Caco-2 (cell line): ENCODE measurements at regions not wholly inside any gene's neighbourhood (a gene's known extent, or its start where the extent isn't known, plus 50 kb on each side); places are given as distances from the start of the nearest gene placed in this dataset.

ENCODE experiments used
- BruUV-seq: library from RNA; stranded (reverse); fragments of 400-500 nt; replicated peaks from 2 replicates; lab custom pipeline; 2021; lab: Mats Ljungman, UMichigan
- CTCF ChIA-PET: fragments of 300-600 bp; sonication (Branson Sonifier 250); formaldehyde crosslinking; loops from one replicate; lab custom pipeline; 2022; ENCODE audit warnings: antibody characterized with exemption; lab: Charles Lee
- POLR2A ChIA-PET: fragments of 300-600 bp; sonication (Branson Sonifier 250); formaldehyde crosslinking; loops from one replicate; lab custom pipeline; 2022; ENCODE audit warnings: antibody characterized with exemption; lab: Charles Lee
- DNase-seq, 2 experiments: peaks; one replicate each; pipeline versions ENCODE4 v3.0.0 to v3.0.0-alpha.2; 2020 to 2022
- H3K27me3 ChIP-seq: replicated peaks from 2 replicates; pipeline ENCODE4 v1.6.0; 2011; ENCODE audit warnings: low read length; ENCODE audit not compliant: control insufficient read depth, insufficient read depth
- H3K36me3 ChIP-seq: 2 replicates; pipeline ENCODE4 v1.5.1; 2011; ENCODE audit warnings: low read length; ENCODE audit not compliant: control insufficient read depth, insufficient read depth
- H3K4me1 ChIP-seq: fragments of 250-450 bp; sonication (Bioruptor Pico); 2 replicates; pipeline ENCODE4 v1.5.1; 2020; ENCODE audit warnings: mild to moderate bottlenecking
- H3K4me3 ChIP-seq: 2 replicates; pipeline ENCODE4 v1.5.1; 2011; ENCODE audit warnings: low read depth, mild to moderate bottlenecking, control low read depth, low read length
- H3K9me3 ChIP-seq: fragments of 250-450 bp; sonication (Bioruptor Pico); 2 replicates; pipeline ENCODE4 v1.5.1; 2020; ENCODE audit warnings: mild to moderate bottlenecking, moderate library complexity
- H3K27ac Mint-ChIP-seq: one replicate; pipeline ENCODE4 v1.8.0; 2022; ENCODE audit warnings: mixed read lengths; ENCODE audit not compliant: unreplicated experiment
- H3K27me3 Mint-ChIP-seq: one replicate; pipeline ENCODE4 v1.8.0; 2022; ENCODE audit warnings: mixed read lengths; ENCODE audit not compliant: insufficient read depth, unreplicated experiment
- H3K36me3 Mint-ChIP-seq: one replicate; pipeline ENCODE4 v1.8.0; 2022; ENCODE audit warnings: mild to moderate bottlenecking, mixed read lengths; ENCODE audit not compliant: insufficient read depth, unreplicated experiment
- H3K4me1 Mint-ChIP-seq: one replicate; pipeline ENCODE4 v1.8.0; 2022; ENCODE audit warnings: low read depth, mixed read lengths; ENCODE audit not compliant: unreplicated experiment
- H3K4me3 Mint-ChIP-seq: one replicate; pipeline ENCODE4 v1.8.0; 2022; ENCODE audit warnings: mild to moderate bottlenecking, moderate library complexity, mixed read lengths; ENCODE audit not compliant: unreplicated experiment
- H3K9me3 Mint-ChIP-seq: one replicate; pipeline ENCODE4 v1.8.0; 2022; ENCODE audit warnings: mixed read lengths; ENCODE audit not compliant: unreplicated experiment
- CTCF ChIP-seq, 2 experiments: fragments of 200-600 bp in 1 of 2; IDR thresholded peaks; 1 replicate in 1 of 2; 2 replicates in 1 of 2; pipeline versions ENCODE4 v1.5.1 to v1.8.0; 2011 to 2022; ENCODE audit warnings: antibody characterized with exemption in 1 of 2, control low read depth in 1 of 2, inconsistent platforms in 1 of 2, low read depth in 1 of 2, low read length in 1 of 2, mild to moderate bottlenecking in 1 of 2, moderate library complexity in 1 of 2; ENCODE audit not compliant: insufficient read depth in 1 of 2, severe bottlenecking in 1 of 2, unreplicated experiment in 1 of 2
- intact Hi-C: fragments of 100-400 bp; cut with micrococcal nuclease; formaldehyde crosslinking; loops from one replicate; pipeline ENCODE4 v1.10.0; 2022; ENCODE audit not compliant: unreplicated experiment

GRCh38 chr20:39588148-39588757, 626.1 kb downstream of the DHX35 start:
- Mint-ChIP-seq H3K27ac (no peak overlapping the region), H3K4me3 (no peak overlapping the region), H3K9me3 (no peaks in the 10 kb centered on the region), H3K36me3 (no peaks in the 10 kb centered on the region), H3K27me3 (peaks cover 10% of the 10 kb centered on the region), H3K4me1 (no peaks in the 10 kb centered on the region)
- TF ChIP-seq CTCF (IDR thresholded peaks at IDR 0.05; ENCODE audit: insufficient read depth in 1 of 2, low read depth in 1 of 2, low read length in 1 of 2, severe bottlenecking in 1 of 2, unreplicated experiment in 1 of 2), result no peak
- H3K27me3 ChIP-seq, result no peaks in the 10 kb centered on the region
- intact Hi-C loops, result no loop called here
- POLR2A ChIA-PET, result no interaction called here
- H3K4me1 ChIP-seq, result no peaks in the 10 kb centered on the region
- H3K4me3 ChIP-seq, result no peak overlapping the region
- BruUV-seq, result no TSS peak
- H3K36me3 ChIP-seq, result no peaks in the 10 kb centered on the region
- DNase-seq, result no peak
- 0 out of 2 replicates have a peak, but pooled peaks cover 5% of the 10 kb centered on the region for H3K9me3 ChIP-seq
- CTCF ChIA-PET, result no interaction called here

GRCh38 chr20:39581034-39581433, 618.9 kb downstream of the DHX35 start:
- H3K4me3 Mint-ChIP-seq, result no peak overlapping the region
- POLR2A ChIA-PET, result no interaction called here
- no peak for DNase-seq
- no peak overlapping the region for H3K4me3 ChIP-seq
- H3K4me1 Mint-ChIP-seq, result no peaks in the 10 kb centered on the region
- no TSS peak for BruUV-seq
- H3K36me3 ChIP-seq, result no peaks in the 10 kb centered on the region
- H3K9me3 Mint-ChIP-seq, result no peaks in the 10 kb centered on the region
- H3K27ac Mint-ChIP-seq, result no peak overlapping the region
- TF ChIP-seq CTCF (IDR thresholded peaks at IDR 0.05; ENCODE audit: insufficient read depth in 1 of 2, low read depth in 1 of 2, low read length in 1 of 2, severe bottlenecking in 1 of 2, unreplicated experiment in 1 of 2), result no peak
- intact Hi-C loops, result no loop called here
- H3K9me3 ChIP-seq, result no peaks in the 10 kb centered on the region
- H3K36me3 Mint-ChIP-seq, result no peaks in the 10 kb centered on the region
- CTCF ChIA-PET, result interaction anchor here (0.6 kb wide), 1 partner anchor 739 kb away, joined by 6 read pairs; no protein-coding TSS in a partner anchor
- H3K27me3 Mint-ChIP-seq, result peaks cover 2% of the 10 kb centered on the region
- no peaks in the 10 kb centered on the region for H3K4me1 ChIP-seq
- H3K27me3 ChIP-seq, result no peaks in the 10 kb centered on the region

- Histone ChIP-seq H3K27me3 (no peaks in the 10 kb centered on the region), H3K36me3 (no peaks in the 10 kb centered on the region), H3K4me1 (no peaks in the 10 kb centered on the region), H3K4me3 (no peak overlapping the region), H3K9me3 (no peaks in the 10 kb centered on the region)
- H3K9me3 Mint-ChIP-seq, result no peaks in the 10 kb centered on the region
- POLR2A ChIA-PET, result no interaction called here
- BruUV-seq, result no TSS peak
- no peak overlapping the region for H3K4me3 Mint-ChIP-seq
- no peaks in the 10 kb centered on the region for H3K36me3 Mint-ChIP-seq
- TF ChIP-seq CTCF (IDR thresholded peaks at IDR 0.05; ENCODE audit: insufficient read depth in 1 of 2, low read depth in 1 of 2, low read length in 1 of 2, severe bottlenecking in 1 of 2, unreplicated experiment in 1 of 2), result no peak
- peaks cover 11% of the 10 kb centered on the region for H3K27me3 Mint-ChIP-seq
- CTCF ChIA-PET, result no interaction called here
- intact Hi-C loops, result no loop called here
- H3K27ac Mint-ChIP-seq, result no peak overlapping the region
- DNase-seq, result no peak
- H3K4me1 Mint-ChIP-seq, result no peaks in the 10 kb centered on the region
Observed at GRCh38 chr20:39576771-39577170, 614.6 kb downstream of the DHX35 start.
